GM13976 (cell line): ENCODE measurements at regions not wholly inside any gene's neighbourhood (a gene's known extent, or its start where the extent isn't known, plus 50 kb on each side); places are given as distances from the start of the nearest gene placed in this dataset.

ENCODE experiments used
- DNase-seq: peaks from one replicate; pipeline ENCODE4 v3.0.0; 2012; ENCODE audit warnings: low spot score
- in situ Hi-C: fragments of 300-500 bp; cut with MboI; formaldehyde crosslinking; loops from one replicate; pipeline ENCODE4 v1.12.0; 2022; ENCODE audit warnings: low sequenced_read_pairs, mixed read lengths, inconsistent platforms; ENCODE audit not compliant: unreplicated experiment
- TF ChIP-seq, protein P1 (sequence below): IDR thresholded peaks from 2 replicates; pipeline ENCODE4 v1.5.1; 2012; ENCODE audit warnings: borderline replicate concordance, mild to moderate bottlenecking; ENCODE audit not compliant: insufficient read depth; ENCODE audit errors: extremely low read depth, missing control alignments, control extremely low read depth

DNA sequence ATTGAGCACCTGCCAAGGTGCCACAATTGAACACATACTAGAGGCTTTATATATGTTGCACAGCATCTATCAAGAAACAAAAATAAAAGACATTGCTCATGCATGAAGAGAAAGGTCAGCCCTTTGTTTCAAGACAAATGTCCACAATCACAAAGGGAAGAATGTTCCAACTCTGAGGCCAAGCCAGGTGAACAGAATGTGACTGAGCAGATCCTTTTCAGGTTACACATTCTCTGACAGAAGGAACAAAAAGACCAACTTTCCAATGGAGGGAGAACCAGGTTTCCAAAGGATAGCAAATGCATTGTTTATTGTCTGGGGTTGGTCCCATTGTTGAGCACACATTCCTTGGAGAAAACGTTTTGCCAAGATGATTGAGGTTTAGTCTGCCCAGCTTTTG is 50.2 kb upstream of the FAM174B start:
- in situ Hi-C loops: loop anchor here (25.0 kb wide), 2 partner anchors 318 to 618 kb away; partner anchors contain the start of gene ST8SIA2
- TF ChIP-seq, protein P1, sequence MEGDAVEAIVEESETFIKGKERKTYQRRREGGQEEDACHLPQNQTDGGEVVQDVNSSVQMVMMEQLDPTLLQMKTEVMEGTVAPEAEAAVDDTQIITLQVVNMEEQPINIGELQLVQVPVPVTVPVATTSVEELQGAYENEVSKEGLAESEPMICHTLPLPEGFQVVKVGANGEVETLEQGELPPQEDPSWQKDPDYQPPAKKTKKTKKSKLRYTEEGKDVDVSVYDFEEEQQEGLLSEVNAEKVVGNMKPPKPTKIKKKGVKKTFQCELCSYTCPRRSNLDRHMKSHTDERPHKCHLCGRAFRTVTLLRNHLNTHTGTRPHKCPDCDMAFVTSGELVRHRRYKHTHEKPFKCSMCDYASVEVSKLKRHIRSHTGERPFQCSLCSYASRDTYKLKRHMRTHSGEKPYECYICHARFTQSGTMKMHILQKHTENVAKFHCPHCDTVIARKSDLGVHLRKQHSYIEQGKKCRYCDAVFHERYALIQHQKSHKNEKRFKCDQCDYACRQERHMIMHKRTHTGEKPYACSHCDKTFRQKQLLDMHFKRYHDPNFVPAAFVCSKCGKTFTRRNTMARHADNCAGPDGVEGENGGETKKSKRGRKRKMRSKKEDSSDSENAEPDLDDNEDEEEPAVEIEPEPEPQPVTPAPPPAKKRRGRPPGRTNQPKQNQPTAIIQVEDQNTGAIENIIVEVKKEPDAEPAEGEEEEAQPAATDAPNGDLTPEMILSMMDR: no peak
- no peak for DNase-seq

DNA sequence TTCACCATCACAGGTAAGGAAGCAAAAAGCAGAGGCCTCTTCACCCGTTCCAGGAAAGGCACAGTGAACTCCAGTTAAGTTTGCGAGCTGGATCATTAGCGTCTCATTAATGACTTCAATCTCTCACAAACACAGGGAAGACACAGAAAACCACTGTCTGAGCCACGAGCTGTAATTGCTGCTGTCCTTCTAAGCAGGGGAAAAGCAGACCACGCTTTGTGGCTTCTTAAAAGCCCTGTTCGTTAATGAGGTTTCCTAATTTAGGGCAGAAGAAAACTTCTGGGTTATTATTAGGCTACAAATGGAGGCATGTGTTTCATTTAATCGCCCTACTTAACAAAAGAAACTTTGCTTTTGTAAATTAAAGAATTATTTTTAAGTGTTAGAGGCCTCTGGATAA is 50.6 kb upstream of the FAM174B start:
- in situ Hi-C loops: loop anchor here (25.0 kb wide), 2 partner anchors 319 to 619 kb away; partner anchors contain the start of gene ST8SIA2
- no peak for DNase-seq
- TF ChIP-seq, protein P1: no peak

DNA sequence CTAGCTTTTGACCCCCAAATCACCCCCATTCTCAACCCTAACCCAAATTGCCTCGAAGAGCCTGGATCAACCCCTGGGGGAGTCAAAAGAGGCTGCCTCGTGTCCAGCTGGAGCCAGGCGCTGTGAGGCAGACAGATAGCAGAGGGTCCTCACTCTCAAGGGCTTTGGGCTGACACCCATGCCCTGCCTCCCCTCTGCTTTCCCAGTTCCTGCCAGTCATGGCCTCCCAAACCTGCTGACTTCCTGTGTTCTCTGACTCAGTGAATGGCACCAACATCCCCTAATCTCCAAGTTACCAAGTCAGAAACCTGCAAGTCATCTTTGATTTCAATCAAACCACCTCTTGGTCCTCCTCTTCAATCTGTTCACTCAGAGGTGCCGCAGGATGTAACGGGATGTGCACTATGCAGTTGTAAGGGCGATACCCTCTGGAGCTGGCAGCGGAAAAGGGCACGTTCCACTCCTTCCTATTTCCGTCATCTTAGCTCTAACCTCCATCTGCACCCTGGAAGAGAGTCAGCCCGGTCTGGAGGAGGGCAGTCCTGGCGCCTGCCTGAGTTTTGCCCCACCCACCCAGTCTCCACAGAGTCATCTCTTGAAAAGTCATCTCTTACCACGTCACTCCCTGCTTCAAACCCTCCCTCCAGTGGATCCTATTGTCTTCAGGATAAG is 52.4 kb upstream of the FAM174B start:
- no peak for DNase-seq
- TF ChIP-seq, protein P1: no peak
- in situ Hi-C loops: loop anchor here (25.0 kb wide), 2 partner anchors 321 to 621 kb away; partner anchors contain the start of gene ST8SIA2

DNA sequence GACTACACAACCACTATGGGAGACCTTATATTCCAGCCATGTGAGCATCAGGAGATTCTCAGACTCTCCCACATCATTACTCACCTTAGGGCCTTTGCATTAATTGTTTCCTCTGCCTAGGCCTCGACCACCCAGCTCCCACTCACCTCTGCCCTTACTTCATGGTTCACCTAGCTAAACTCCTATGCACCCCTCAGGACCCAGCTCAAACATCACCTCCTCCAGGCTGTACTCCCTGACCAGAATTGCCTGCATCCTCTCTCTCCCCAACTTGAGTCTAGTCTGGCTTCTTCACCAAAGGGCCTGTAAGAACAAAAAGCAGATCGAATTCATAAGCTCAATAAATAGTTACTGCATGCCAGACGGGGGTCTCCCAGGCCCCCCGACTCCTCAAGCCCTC is 53.1 kb upstream of the FAM174B start:
- TF ChIP-seq, protein P1: no peak
- in situ Hi-C loops: loop anchor here (25.0 kb wide), 2 partner anchors 321 to 621 kb away; partner anchors contain the start of gene ST8SIA2
- no peak for DNase-seq

DNA sequence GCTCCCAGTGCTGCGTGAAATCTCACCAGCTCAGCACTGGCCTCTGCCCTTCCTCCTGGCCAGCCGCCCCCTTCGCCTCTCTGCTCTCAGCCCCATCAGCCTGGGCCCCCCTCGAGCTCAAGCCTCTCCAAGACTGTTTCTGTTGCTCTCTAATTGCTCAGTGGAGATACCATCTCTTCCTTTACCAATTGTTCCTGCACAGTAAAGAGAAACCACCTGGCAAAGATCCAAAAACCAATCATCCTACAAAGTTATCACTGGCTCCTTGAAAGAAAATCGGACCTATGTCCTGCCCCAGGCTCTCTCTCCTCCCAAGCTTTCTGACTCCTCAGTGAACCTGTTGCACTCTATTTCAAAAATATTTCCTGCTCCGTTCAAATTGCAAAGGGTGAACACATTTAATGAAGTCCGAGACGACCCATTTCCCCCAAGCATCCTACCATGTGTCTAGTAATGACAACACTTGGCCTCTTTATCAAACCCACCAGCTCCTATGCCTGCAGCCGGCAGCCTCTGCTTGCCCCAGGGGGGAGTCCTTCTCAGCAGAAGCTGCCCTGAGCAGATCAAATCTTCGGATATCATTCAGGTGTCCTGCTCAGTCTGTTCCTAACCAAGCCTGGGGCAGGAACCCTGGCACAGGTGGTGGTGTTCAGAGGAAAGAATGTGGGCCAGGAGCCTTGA is 53.7 kb upstream of the FAM174B start:
- in situ Hi-C loops: loop anchor here (25.0 kb wide), 2 partner anchors 322 to 622 kb away; partner anchors contain the start of gene ST8SIA2
- DNase-seq: no peak
- TF ChIP-seq, protein P1: no peak

DNA sequence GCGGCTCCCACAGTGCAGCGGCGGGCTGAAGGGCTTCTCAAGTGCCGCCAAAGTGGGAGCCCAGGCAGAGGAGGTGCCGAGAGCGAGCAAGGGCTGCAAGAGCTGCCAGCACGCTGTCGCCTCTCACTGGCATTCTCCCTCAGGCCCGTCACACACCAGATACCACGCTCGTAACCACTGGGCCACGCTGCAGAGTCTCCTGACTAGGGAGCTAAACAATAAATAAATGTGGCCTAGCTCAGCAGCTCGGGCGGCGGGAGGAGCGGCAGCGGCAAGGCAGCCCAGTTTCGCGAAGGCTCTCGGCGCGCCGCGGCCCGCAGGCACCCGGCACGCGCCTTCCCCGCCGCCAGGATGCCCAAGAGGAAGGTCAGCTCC is 55.9 kb upstream of the FAM174B start:
- in situ Hi-C loops: loop anchor here (10.0 to 25.0 kb wide), 3 partner anchors 97 to 624 kb away; partner anchors contain the start of gene ST8SIA2
- no peak for DNase-seq
- TF ChIP-seq, protein P1: no peak
